Bronchial epithelial cell (primary cell): ENCODE measurements at regions not wholly inside any gene's neighbourhood (a gene's known extent, or its start where the extent isn't known, plus 50 kb on each side); places are given as distances from the start of the nearest gene placed in this dataset.
A peak's percentile ranks its signal among the peaks of the same experiment; 100 is the strongest.

Source experiments
- DNase-seq: peaks from one replicate; pipeline ENCODE4 v3.0.0-alpha.2; 2010; ENCODE audit warnings: low read depth
- FAIRE-seq: peaks from 2 replicates; lab custom pipeline; 2011; peaks lifted over from hg19 to GRCh38; lab: Jason Lieb, UNC
- H3K27me3 ChIP-seq: 2 replicates; pipeline ENCODE4 v1.5.1; 2011; ENCODE audit warnings: low read length; ENCODE audit not compliant: control insufficient read depth, insufficient read depth
- H3K36me3 ChIP-seq: 2 replicates; pipeline ENCODE4 v1.5.1; 2011; ENCODE audit warnings: low read length; ENCODE audit not compliant: control insufficient read depth, insufficient read depth
- H3K4me3 ChIP-seq: 2 replicates; pipeline ENCODE4 v1.5.1; 2011; ENCODE audit warnings: mild to moderate bottlenecking, low read depth, low read length, control low read depth
- TF ChIP-seq, protein P1 (sequence below): IDR thresholded peaks from 2 replicates; pipeline ENCODE4 v1.5.1; 2011; ENCODE audit warnings: mild to moderate bottlenecking, moderate library complexity, low read length, control low read depth, inconsistent platforms; ENCODE audit not compliant: insufficient read depth, severe bottlenecking

- no peak for FAIRE-seq
These were observed 1196.9 kb upstream of the C9orf72 start for GRCh38 chr9:28770226-28770625.

GRCh38 chr9:28770827-28771226, 1197.5 kb upstream of the C9orf72 start:
- Histone ChIP-seq H3K27me3 (no peaks in the 10 kb centered on the region), H3K36me3 (no peaks in the 10 kb centered on the region), H3K4me3 (no peak overlapping the region)
- FAIRE-seq (no peak), DNase-seq (no peak)
- TF ChIP-seq, protein P1, sequence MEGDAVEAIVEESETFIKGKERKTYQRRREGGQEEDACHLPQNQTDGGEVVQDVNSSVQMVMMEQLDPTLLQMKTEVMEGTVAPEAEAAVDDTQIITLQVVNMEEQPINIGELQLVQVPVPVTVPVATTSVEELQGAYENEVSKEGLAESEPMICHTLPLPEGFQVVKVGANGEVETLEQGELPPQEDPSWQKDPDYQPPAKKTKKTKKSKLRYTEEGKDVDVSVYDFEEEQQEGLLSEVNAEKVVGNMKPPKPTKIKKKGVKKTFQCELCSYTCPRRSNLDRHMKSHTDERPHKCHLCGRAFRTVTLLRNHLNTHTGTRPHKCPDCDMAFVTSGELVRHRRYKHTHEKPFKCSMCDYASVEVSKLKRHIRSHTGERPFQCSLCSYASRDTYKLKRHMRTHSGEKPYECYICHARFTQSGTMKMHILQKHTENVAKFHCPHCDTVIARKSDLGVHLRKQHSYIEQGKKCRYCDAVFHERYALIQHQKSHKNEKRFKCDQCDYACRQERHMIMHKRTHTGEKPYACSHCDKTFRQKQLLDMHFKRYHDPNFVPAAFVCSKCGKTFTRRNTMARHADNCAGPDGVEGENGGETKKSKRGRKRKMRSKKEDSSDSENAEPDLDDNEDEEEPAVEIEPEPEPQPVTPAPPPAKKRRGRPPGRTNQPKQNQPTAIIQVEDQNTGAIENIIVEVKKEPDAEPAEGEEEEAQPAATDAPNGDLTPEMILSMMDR: no peak

More at GRCh38 chr9:28770226-28770625, 1196.9 kb upstream of the C9orf72 start:
- Histone ChIP-seq H3K36me3 (no peaks in the 10 kb centered on the region), H3K4me3 (no peak overlapping the region), H3K27me3 (no peaks in the 10 kb centered on the region)
- TF ChIP-seq, protein P1: no peak
- DNase-seq: no peak

GRCh38 chr9:28774433-28775235, 1201.4 kb upstream of the C9orf72 start:
- FAIRE-seq (no peak), DNase-seq (peak; percentile 56)
- no peak overlapping the region for H3K4me3 ChIP-seq
- no peaks in the 10 kb centered on the region for H3K36me3 ChIP-seq
- H3K27me3 ChIP-seq: no peaks in the 10 kb centered on the region
- TF ChIP-seq, protein P1: peak; percentile 43

- Histone ChIP-seq H3K4me3 (no peak overlapping the region), H3K36me3 (no peaks in the 10 kb centered on the region), H3K27me3 (no peaks in the 10 kb centered on the region)
- FAIRE-seq: no peak
- TF ChIP-seq, protein P1: no peak
- DNase-seq: peak; percentile 91
These were observed 1206.0 kb upstream of the C9orf72 start for GRCh38 chr9:28779243-28779642.

- Histone ChIP-seq H3K36me3 (no peaks in the 10 kb centered on the region), H3K4me3 (no peak overlapping the region), H3K27me3 (no peaks in the 10 kb centered on the region)
- TF ChIP-seq, protein P1: no peak
- no peak for FAIRE-seq
- DNase-seq: no peak
These were observed 1208.2 kb upstream of the C9orf72 start for GRCh38 chr9:28781481-28781880.
